ENCODE measurements at regions not wholly inside any gene's neighbourhood (a gene's known extent, or its start where the extent isn't known, plus 50 kb on each side); places are given as distances from the start of the nearest gene placed in this dataset.
"Not testable (repeated sequence)": the region's sequence is repeated elsewhere in the genome, so short reads cannot be mapped to it uniquely, and the experiment has no call there.

- not testable (repeated sequence) for TF ChIP-seq MXI1 (conservative IDR thresholded peaks at IDR 0.05; ENCODE audit: poor library complexity, severe bottlenecking); POLR2AphosphoS5 (IDR thresholded peaks at IDR 0.05); CTCF (IDR thresholded peaks at IDR 0.05; ENCODE audit: poor library complexity, severe bottlenecking); TAF1 (IDR thresholded peaks at IDR 0.05; ENCODE audit: low read depth); EZH2 (IDR thresholded peaks at IDR 0.05; ENCODE audit: borderline replicate concordance, insufficient read depth, low read length, poor library complexity, severe bottlenecking); EP300 (conservative IDR thresholded peaks at IDR 0.05; ENCODE audit: poor library complexity, severe bottlenecking); REST (IDR thresholded peaks at IDR 0.05; ENCODE audit: borderline replicate concordance); RAD21 (conservative IDR thresholded peaks at IDR 0.05)
Observed at GRCh38 chr21:14011751-14012150, 199.0 kb downstream of the LIPI start.

Data from neural cell (in vitro differentiated cells).